NCI-H226 (cell line): ENCODE measurements at regions not wholly inside any gene's neighbourhood (a gene's known extent, or its start where the extent isn't known, plus 50 kb on each side); places are given as distances from the start of the nearest gene placed in this dataset.

Experiments used
- DNase-seq: peaks from one replicate; pipeline ENCODE4 v3.0.0-alpha.2; 2015

- no peak for DNase-seq
These were observed 142.2 kb upstream of the UMPS start for GRCh38 chr3:124588036-124588435.

- no peak for DNase-seq
These were observed 141.5 kb upstream of the UMPS start for GRCh38 chr3:124588794-124589193.

GRCh38 chr3:124591699-124592098, 138.6 kb upstream of the UMPS start:
- DNase-seq = no peak

- no peak for DNase-seq
These were observed 137.4 kb upstream of the UMPS start for GRCh38 chr3:124592658-124593441.

- no peak for DNase-seq
These were observed 136.8 kb upstream of the UMPS start for GRCh38 chr3:124593442-124593829.

GRCh38 chr3:124594581-124594980, 135.7 kb upstream of the UMPS start:
- no peak for DNase-seq

- DNase-seq = no peak
These were observed 133.0 kb upstream of the UMPS start for GRCh38 chr3:124597273-124597672.

GRCh38 chr3:124597979-124598378, 132.3 kb upstream of the UMPS start:
- no peak for DNase-seq

GRCh38 chr3:124599147-124599765, 131.0 kb upstream of the UMPS start:
- no peak for DNase-seq

GRCh38 chr3:124599779-124600693, 130.2 kb upstream of the UMPS start:
- DNase-seq = no peak

GRCh38 chr3:124600765-124601164, 129.5 kb upstream of the UMPS start:
- no peak for DNase-seq

GRCh38 chr3:124601190-124601589, 129.1 kb upstream of the UMPS start:
- no peak for DNase-seq

GRCh38 chr3:124602980-124603627, 127.1 kb upstream of the UMPS start:
- DNase-seq = no peak

- no peak for DNase-seq
These were observed 124.3 kb upstream of the UMPS start for GRCh38 chr3:124605781-124606579.

- peak; percentile 15 for DNase-seq
These were observed 123.1 kb upstream of the UMPS start for GRCh38 chr3:124607163-124607562.

GRCh38 chr3:124609402-124609801, 120.8 kb upstream of the UMPS start:
- no peak for DNase-seq

- no peak for DNase-seq
These were observed 120.1 kb upstream of the UMPS start for GRCh38 chr3:124610130-124610529.

- DNase-seq = no peak
These were observed 118.7 kb upstream of the UMPS start for GRCh38 chr3:124611520-124611919.

- no peak for DNase-seq
These were observed 114.2 kb upstream of the UMPS start for GRCh38 chr3:124615896-124616543.

- DNase-seq = no peak
These were observed 113.1 kb upstream of the UMPS start for GRCh38 chr3:124617177-124617576.

- no peak for DNase-seq
These were observed 110.2 kb upstream of the UMPS start for GRCh38 chr3:124619887-124620599.
